IMR-90 (cell line): ENCODE measurements at regions not wholly inside any gene's neighbourhood (a gene's known extent, or its start where the extent isn't known, plus 50 kb on each side); places are given as distances from the start of the nearest gene placed in this dataset.

Experiments
- ATAC-seq: fragments of 200-7000 bp; cut with Tn5 transposase; 2 replicates; pipeline ENCODE4 v1.9.1; 2020; ENCODE audit warnings: low read depth, mild to moderate bottlenecking, moderate library complexity
- BruUV-seq: library from RNA; stranded (reverse); fragments of 400-500 nt; replicated peaks from 2 replicates; lab custom pipeline; 2021; lab: Mats Ljungman, UMichigan
- CTCF ChIA-PET: fragments of 300-600 bp; formaldehyde crosslinking; extraction: SDS; loops from one replicate; lab custom pipeline; 2021; ENCODE audit warnings: antibody characterized with exemption; lab: Yijun Ruan, JAX
- POLR2A ChIA-PET: fragments of 300-600 bp; sonication (Branson Sonifier 250); formaldehyde crosslinking; loops from one replicate; lab custom pipeline; 2022; ENCODE audit warnings: antibody characterized with exemption; ENCODE audit not compliant: unreplicated experiment; lab: Charles Lee
- DNase-seq: peaks from one replicate; pipeline ENCODE4 v3.0.0; 2013
- H2AFZ ChIP-seq: replicated peaks from 2 replicates; pipeline ENCODE3; 2013; ENCODE audit warnings: low read length, mild to moderate bottlenecking; ENCODE audit not compliant: poor library complexity
- H2AK5ac ChIP-seq: 2 replicates; pipeline ENCODE4 v1.6.1; 2013; ENCODE audit warnings: low read depth, low read length, inconsistent platforms
- H2AK9ac ChIP-seq: replicated peaks from 2 replicates; pipeline ENCODE3; 2013; ENCODE audit warnings: mild to moderate bottlenecking, low read depth, low read length, moderate library complexity; ENCODE audit not compliant: poor library complexity
- H2BK120ac ChIP-seq: 2 replicates; pipeline ENCODE4 v1.6.1; 2013; ENCODE audit warnings: low read depth, low read length, inconsistent platforms
- H2BK15ac ChIP-seq: 3 replicates; pipeline ENCODE4 v1.6.1; 2013; ENCODE audit warnings: low read depth, low read length, inconsistent platforms
- H2BK20ac ChIP-seq: 2 replicates; pipeline ENCODE4 v1.6.1; 2013; ENCODE audit warnings: low read depth, mild to moderate bottlenecking, inconsistent platforms, low read length, moderate library complexity
- H2BK5ac ChIP-seq: 2 replicates; pipeline ENCODE4 v1.6.1; 2013; ENCODE audit warnings: mild to moderate bottlenecking, low read depth, low read length, inconsistent platforms; ENCODE audit not compliant: poor library complexity, severe bottlenecking
- H3K14ac ChIP-seq: replicated peaks from 2 replicates; pipeline ENCODE4 v1.6.1; 2013; ENCODE audit warnings: low read depth, low read length, inconsistent platforms
- H3K18ac ChIP-seq: 2 replicates; pipeline ENCODE4 v1.6.1; 2013; ENCODE audit warnings: low read depth, low read length, control low read depth
- H3K23ac ChIP-seq: 2 replicates; pipeline ENCODE4 v1.6.1; 2013; ENCODE audit warnings: low read depth, low read length, inconsistent platforms
- H3K27ac ChIP-seq: 2 replicates; pipeline ENCODE4 v1.5.1; 2013; ENCODE audit warnings: mild to moderate bottlenecking, control low read depth, low read length; ENCODE audit not compliant: insufficient read depth
- H3K27me3 ChIP-seq: 2 replicates; pipeline ENCODE4 v1.6.1; 2013; ENCODE audit warnings: low read length; ENCODE audit not compliant: control insufficient read depth, insufficient read depth
- H3K36me3 ChIP-seq: 2 replicates; pipeline ENCODE4 v1.6.1; 2013; ENCODE audit warnings: low read length, mixed read lengths; ENCODE audit not compliant: control insufficient read depth, insufficient read depth
- H3K4ac ChIP-seq: 2 replicates; pipeline ENCODE4 v1.6.1; 2013; ENCODE audit warnings: low read depth, low read length, inconsistent platforms
- H3K4me1 ChIP-seq: 2 replicates; pipeline ENCODE4 v1.6.1; 2013; ENCODE audit warnings: low read length, mixed read lengths; ENCODE audit not compliant: control insufficient read depth, insufficient read depth
- H3K4me2 ChIP-seq: 2 replicates; pipeline ENCODE4 v1.6.1; 2013; ENCODE audit warnings: low read depth, mild to moderate bottlenecking, control low read depth, low read length, moderate library complexity
- H3K4me3 ChIP-seq: 2 replicates; pipeline ENCODE4 v1.5.1; 2013; ENCODE audit warnings: low read depth, mild to moderate bottlenecking, control low read depth, low read length, moderate library complexity; ENCODE audit not compliant: insufficient read depth
- H3K56ac ChIP-seq: 2 replicates; pipeline ENCODE4 v1.6.1; 2013; ENCODE audit warnings: low read length, inconsistent platforms; ENCODE audit not compliant: insufficient read depth; ENCODE audit errors: extremely low read depth
- H3K79me1 ChIP-seq, 2 experiments: 2 replicates each; pipeline ENCODE4 v1.6.1; 2013; ENCODE audit warnings: low read length in 2 of 2, inconsistent platforms in 1 of 2, low read depth in 1 of 2
- H3K9ac ChIP-seq: 2 replicates; pipeline ENCODE4 v1.6.1; 2013; ENCODE audit warnings: low read depth, low read length, control low read depth
- H3K9me1 ChIP-seq: 2 replicates; pipeline ENCODE4 v1.6.1; 2013; ENCODE audit warnings: low read length, inconsistent platforms; ENCODE audit not compliant: insufficient read depth
- H3K9me3 ChIP-seq: 2 replicates; pipeline ENCODE4 v1.6.1; 2013; ENCODE audit warnings: low read length; ENCODE audit not compliant: control insufficient read depth, insufficient read depth
- H4K20me1 ChIP-seq: 2 replicates; pipeline ENCODE4 v1.6.1; 2013; ENCODE audit warnings: low read length, inconsistent platforms; ENCODE audit not compliant: insufficient read depth
- H4K5ac ChIP-seq: 2 replicates; pipeline ENCODE4 v1.6.1; 2013; ENCODE audit warnings: mild to moderate bottlenecking, low read depth, low read length, control low read depth
- H4K8ac ChIP-seq, 2 experiments: 2 replicates each; pipeline ENCODE4 v1.6.1; 2013; ENCODE audit warnings: low read depth in 2 of 2, low read length in 2 of 2, control low read depth in 1 of 2, inconsistent platforms in 1 of 2
- H4K91ac ChIP-seq: 2 replicates; pipeline ENCODE4 v1.6.1; 2013; ENCODE audit warnings: low read depth, low read length, inconsistent platforms; ENCODE audit not compliant: insufficient read depth
- BHLHE40 ChIP-seq: fragments of 150-350 bp; IDR thresholded peaks from 2 replicates; pipeline ENCODE4 v1.6.1; 2016; ENCODE audit warnings: mild to moderate bottlenecking, low read depth, low read length
- CEBPB ChIP-seq: IDR thresholded peaks from 2 replicates; pipeline ENCODE4 v1.6.1; 2012; ENCODE audit warnings: low read depth, low read length, improper control_type of control experiment
- CHD1 ChIP-seq: IDR thresholded peaks from 2 replicates; pipeline ENCODE4 v1.6.1; 2012; ENCODE audit warnings: low read depth, low read length, improper control_type of control experiment
- FOS ChIP-seq: fragments of 150-350 bp; IDR thresholded peaks from 2 replicates; pipeline ENCODE4 v1.6.1; 2016; ENCODE audit warnings: low read depth, low read length
- MAFK ChIP-seq: IDR thresholded peaks from 2 replicates; pipeline ENCODE4 v1.6.1; 2012; ENCODE audit warnings: low read depth, low read length, improper control_type of control experiment
- MAZ ChIP-seq: IDR thresholded peaks from 2 replicates; pipeline ENCODE4 v1.6.1; 2012; ENCODE audit warnings: low read depth, mild to moderate bottlenecking, low read length, improper control_type of control experiment, moderate library complexity, borderline replicate concordance
- MXI1 ChIP-seq: IDR thresholded peaks from 2 replicates; pipeline ENCODE4 v1.6.1; 2012; ENCODE audit warnings: low read depth, mild to moderate bottlenecking, low read length, moderate library complexity, borderline replicate concordance
- NFE2L2 ChIP-seq: fragments of 150-350 bp; IDR thresholded peaks from 2 replicates; pipeline ENCODE4 v1.6.1; 2016; ENCODE audit warnings: low read depth, mild to moderate bottlenecking, low read length
- POLR2A ChIP-seq: IDR thresholded peaks from 2 replicates; pipeline ENCODE4 v1.6.1; 2012; ENCODE audit warnings: mild to moderate bottlenecking, low read depth, low read length
- RAD21 ChIP-seq: IDR thresholded peaks from 2 replicates; pipeline ENCODE4 v1.6.1; 2012; ENCODE audit warnings: low read length, improper control_type of control experiment
- RCOR1 ChIP-seq: IDR thresholded peaks from 2 replicates; pipeline ENCODE4 v1.6.1; 2012; ENCODE audit warnings: mild to moderate bottlenecking, low read length, improper control_type of control experiment; ENCODE audit not compliant: insufficient replicate concordance
- RFX5 ChIP-seq: IDR thresholded peaks from 2 replicates; pipeline ENCODE4 v1.8.0; 2012; ENCODE audit warnings: low read depth, mild to moderate bottlenecking, low read length, moderate library complexity
- SMC3 ChIP-seq: fragments of 150-350 bp; IDR thresholded peaks from 2 replicates; pipeline ENCODE4 v1.6.1; 2016; ENCODE audit warnings: low read depth, mild to moderate bottlenecking, antibody characterized with exemption, low read length, moderate library complexity
- WGBS, 2 experiments: methylation state at CpG; one replicate each; pipeline versions ENCODE4 v1.1.5 to v1.1.7; 2013; ENCODE audit warnings: missing lambda C conversion rate in 2 of 2; ENCODE audit not compliant: insufficient read length in 1 of 2; ENCODE audit errors: extremely low coverage in 2 of 2; 5-methylcytosine and 5-hydroxymethylcytosine counted together
- dilution Hi-C: fragments of 300-500 bp; cut with HindIII; formaldehyde crosslinking; loops from one replicate; pipeline ENCODE4 v1.14.3; 2018; ENCODE audit warnings: low sequenced_read_pairs; ENCODE audit not compliant: unreplicated experiment
- in situ Hi-C: fragments of 300-500 bp; cut with MboI; formaldehyde crosslinking; loops from 3 replicates; pipeline ENCODE4 v1.14.3; 2019; ENCODE audit warnings: low sequenced_read_pairs, inconsistent platforms, mixed read lengths
- intact Hi-C: fragments of 100-400 bp; cut with micrococcal nuclease; formaldehyde crosslinking; loops from 2 replicates; pipeline ENCODE4 v1.10.0; 2022
- TF ChIP-seq, protein P1 (sequence below): fragments of 150-350 bp; IDR thresholded peaks from 2 replicates; pipeline ENCODE4 v1.6.1; 2017; ENCODE audit warnings: mild to moderate bottlenecking, antibody characterized with exemption, low read length, low read depth
- TF ChIP-seq, protein P2 (sequence below): fragments of 150-350 bp; IDR thresholded peaks from 2 replicates; pipeline ENCODE4 v1.6.1; 2016; ENCODE audit warnings: low read depth, mild to moderate bottlenecking, low read length, moderate library complexity, borderline replicate concordance
- TF ChIP-seq, protein P3 (sequence below): conservative IDR thresholded peaks from 2 replicates; pipeline ENCODE4 v1.5.1; 2012; ENCODE audit warnings: mild to moderate bottlenecking, low read depth, low read length, improper control_type of control experiment

DNA sequence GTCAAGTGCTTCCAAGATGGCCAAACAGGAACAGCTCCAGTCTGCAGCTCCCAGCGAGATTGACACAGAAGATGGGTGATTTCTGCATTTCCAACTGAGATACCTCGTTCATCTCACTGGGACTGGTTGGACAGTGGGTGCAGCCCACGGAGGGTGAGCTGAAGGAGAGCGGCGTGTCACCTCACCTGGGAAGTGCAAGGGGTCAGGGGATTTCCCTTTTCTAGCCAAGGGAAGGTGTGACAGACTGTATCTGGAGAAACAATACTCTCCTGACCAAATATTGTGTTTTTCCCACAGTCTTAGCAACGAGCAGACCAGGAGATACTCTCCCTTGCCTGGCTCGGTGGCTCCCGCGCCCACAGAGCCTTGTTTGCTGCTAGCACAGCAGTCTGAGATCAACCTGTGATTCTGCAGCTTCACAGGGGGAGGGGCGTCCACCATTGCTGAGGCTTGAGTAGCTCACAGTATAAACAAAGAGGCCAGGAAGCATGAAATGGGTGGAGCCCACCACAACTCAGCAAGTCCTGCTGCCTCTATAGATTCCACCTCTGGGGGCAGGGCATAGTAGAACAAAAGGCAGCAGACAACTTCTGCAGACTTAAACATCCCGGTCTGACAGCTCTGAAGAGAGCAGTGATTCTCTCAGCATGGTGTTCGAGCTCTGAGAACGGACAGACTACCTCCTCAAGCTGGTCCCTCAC, 293.5 kb upstream of the SUCLG2 start:
- no peak for TF ChIP-seq POLR2A
- no peak for TF ChIP-seq MXI1
- TF ChIP-seq RFX5, result no peak
- no peak for TF ChIP-seq MAZ
- TF ChIP-seq BHLHE40, result no peak
- no peak for TF ChIP-seq RAD21
- TF ChIP-seq FOS, result no peak
- no peak for TF ChIP-seq CEBPB
- TF ChIP-seq, protein P1, sequence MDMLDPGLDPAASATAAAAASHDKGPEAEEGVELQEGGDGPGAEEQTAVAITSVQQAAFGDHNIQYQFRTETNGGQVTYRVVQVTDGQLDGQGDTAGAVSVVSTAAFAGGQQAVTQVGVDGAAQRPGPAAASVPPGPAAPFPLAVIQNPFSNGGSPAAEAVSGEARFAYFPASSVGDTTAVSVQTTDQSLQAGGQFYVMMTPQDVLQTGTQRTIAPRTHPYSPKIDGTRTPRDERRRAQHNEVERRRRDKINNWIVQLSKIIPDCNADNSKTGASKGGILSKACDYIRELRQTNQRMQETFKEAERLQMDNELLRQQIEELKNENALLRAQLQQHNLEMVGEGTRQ, result no peak
- no peak for TF ChIP-seq MAFK
- no peak for TF ChIP-seq RCOR1
- TF ChIP-seq, protein P2, sequence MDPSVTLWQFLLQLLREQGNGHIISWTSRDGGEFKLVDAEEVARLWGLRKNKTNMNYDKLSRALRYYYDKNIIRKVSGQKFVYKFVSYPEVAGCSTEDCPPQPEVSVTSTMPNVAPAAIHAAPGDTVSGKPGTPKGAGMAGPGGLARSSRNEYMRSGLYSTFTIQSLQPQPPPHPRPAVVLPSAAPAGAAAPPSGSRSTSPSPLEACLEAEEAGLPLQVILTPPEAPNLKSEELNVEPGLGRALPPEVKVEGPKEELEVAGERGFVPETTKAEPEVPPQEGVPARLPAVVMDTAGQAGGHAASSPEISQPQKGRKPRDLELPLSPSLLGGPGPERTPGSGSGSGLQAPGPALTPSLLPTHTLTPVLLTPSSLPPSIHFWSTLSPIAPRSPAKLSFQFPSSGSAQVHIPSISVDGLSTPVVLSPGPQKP, result no peak
- TF ChIP-seq NFE2L2, result no peak
- no peak for TF ChIP-seq SMC3
- TF ChIP-seq, protein P3, sequence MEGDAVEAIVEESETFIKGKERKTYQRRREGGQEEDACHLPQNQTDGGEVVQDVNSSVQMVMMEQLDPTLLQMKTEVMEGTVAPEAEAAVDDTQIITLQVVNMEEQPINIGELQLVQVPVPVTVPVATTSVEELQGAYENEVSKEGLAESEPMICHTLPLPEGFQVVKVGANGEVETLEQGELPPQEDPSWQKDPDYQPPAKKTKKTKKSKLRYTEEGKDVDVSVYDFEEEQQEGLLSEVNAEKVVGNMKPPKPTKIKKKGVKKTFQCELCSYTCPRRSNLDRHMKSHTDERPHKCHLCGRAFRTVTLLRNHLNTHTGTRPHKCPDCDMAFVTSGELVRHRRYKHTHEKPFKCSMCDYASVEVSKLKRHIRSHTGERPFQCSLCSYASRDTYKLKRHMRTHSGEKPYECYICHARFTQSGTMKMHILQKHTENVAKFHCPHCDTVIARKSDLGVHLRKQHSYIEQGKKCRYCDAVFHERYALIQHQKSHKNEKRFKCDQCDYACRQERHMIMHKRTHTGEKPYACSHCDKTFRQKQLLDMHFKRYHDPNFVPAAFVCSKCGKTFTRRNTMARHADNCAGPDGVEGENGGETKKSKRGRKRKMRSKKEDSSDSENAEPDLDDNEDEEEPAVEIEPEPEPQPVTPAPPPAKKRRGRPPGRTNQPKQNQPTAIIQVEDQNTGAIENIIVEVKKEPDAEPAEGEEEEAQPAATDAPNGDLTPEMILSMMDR, result no peak
- no peak for TF ChIP-seq CHD1
- Histone ChIP-seq H3K4ac (no peak overlapping the region), H2AFZ (no peak overlapping the region), H3K36me3 (no peaks in the 10 kb centered on the region), H4K8ac (no peak overlapping the region), H2BK15ac (no peak overlapping the region), H3K4me1 (no peaks in the 10 kb centered on the region), H3K27ac (no peak overlapping the region), H2AK9ac (no peak overlapping the region), H3K4me3 (no peak overlapping the region), H3K9ac (no peak overlapping the region), H3K23ac (no peak overlapping the region), H2BK5ac (no peak overlapping the region), H4K91ac (no peak overlapping the region), H2AK5ac (no peak overlapping the region), H3K79me1 (no peaks in the 10 kb centered on the region), H2BK120ac (no peak overlapping the region), H3K27me3 (no peaks in the 10 kb centered on the region), H4K20me1 (no peaks in the 10 kb centered on the region), H3K18ac (no peak overlapping the region), H3K9me1 (no peaks in the 10 kb centered on the region), H3K4me2 (no peak overlapping the region), H3K14ac (no peak overlapping the region), H3K56ac (no peak overlapping the region), H3K9me3 (peaks cover 4% of the 10 kb centered on the region), H2BK20ac (no peak overlapping the region), H4K5ac (no peak overlapping the region)
- in situ Hi-C loops (no loop called here), intact Hi-C loops (no loop called here), dilution Hi-C loops (no loop called here)
- ChIA-PET CTCF (no interaction called here), POLR2A (no interaction called here)
- WGBS, 2 experiments, result 8% methylated on average over 5 of the region's 13 CpGs; no CpG with 5 or more reads in 1 of the 2 experiments
- no TSS peak for BruUV-seq
- DNase-seq (no peak), ATAC-seq (no peak)
